Right hindlimb (tissue), 1 donor: ENCODE measurements at regions not wholly inside any gene's neighbourhood (a gene's known extent, or its start where the extent isn't known, plus 50 kb on each side); places are given as distances from the start of the nearest gene placed in this dataset.
"Not testable (repeated sequence)": the region's sequence is repeated elsewhere in the genome, so short reads cannot be mapped to it uniquely, and the experiment has no call there.

Experiments
- DNase-seq: peaks from one replicate; pipeline ENCODE4 v3.0.0-alpha.2; 2018

GRCh38 chr2:113386780-113387433 is 50.6 kb upstream of the ZNG1B start:
- DNase-seq = not testable (repeated sequence)

DNA sequence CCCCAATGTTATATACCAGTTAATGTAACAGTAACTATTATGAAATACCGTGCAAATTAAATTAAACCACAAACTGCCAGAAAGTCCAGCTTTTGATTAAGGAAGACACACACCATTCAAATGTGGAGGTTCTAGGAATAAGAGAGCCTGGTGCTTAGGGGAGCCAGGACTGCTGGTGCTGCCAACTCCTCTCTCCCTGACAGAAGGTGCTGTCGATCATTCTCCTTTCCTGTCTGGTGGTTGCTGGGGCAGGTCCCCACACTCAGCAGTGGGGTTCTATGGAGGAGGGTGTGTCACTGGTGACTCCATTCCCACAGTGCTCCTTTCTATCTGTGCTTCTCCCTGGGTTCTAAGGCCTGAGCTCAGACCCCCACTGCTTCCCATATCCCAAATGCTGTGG is 57.9 kb upstream of the ZNG1B start:
- not testable (repeated sequence) for DNase-seq

DNA sequence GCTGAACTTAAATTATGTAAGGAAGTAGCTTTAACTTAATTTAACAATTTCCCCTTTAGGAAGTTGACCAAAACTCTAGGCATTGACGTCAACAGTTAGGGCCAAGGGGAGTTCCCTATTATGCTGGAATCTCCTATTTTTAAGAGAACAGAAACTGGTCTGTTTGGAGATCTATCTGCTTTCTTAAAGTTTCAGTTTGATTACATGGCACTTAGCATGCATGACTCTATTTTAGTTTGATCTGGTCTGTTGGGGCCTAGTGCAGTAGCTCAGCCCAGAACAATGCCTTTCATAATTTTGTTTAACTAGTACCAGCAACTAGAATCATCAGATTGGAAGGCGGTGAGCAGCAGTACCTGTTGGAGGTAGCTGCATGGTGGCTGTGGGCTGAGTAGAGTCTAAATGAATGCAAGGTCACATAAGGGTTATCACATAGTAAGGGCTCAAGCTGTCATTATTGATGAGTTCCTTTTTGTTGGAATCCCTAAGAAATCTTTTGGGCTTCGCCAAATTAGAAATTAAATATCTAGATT is 60.5 kb upstream of the ZNG1B start:
- no peak for DNase-seq

- DNase-seq = no peak
These were observed 61.1 kb upstream of the ZNG1B start for GRCh38 chr2:113376253-113376912.

DNA sequence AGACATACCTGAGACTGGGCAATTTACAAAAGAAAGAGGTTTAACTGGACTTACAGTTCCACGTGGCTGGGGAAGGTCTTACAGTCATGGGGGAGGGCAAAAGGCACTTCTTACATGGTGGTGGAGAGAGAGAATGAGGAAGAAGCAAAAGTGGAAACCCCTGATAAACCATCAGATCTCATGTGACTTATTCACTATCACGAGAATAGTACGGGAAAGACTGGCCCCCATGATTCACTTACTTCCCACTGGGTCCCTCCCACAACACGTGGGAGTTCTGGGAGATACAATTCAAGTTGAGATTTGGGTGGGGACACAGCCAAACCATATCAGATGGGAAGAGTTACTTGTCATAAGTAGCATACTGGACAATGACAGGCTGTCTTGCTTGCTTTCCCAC is 62.6 kb upstream of the ZNG1B start:
- DNase-seq = not testable (repeated sequence)

DNA sequence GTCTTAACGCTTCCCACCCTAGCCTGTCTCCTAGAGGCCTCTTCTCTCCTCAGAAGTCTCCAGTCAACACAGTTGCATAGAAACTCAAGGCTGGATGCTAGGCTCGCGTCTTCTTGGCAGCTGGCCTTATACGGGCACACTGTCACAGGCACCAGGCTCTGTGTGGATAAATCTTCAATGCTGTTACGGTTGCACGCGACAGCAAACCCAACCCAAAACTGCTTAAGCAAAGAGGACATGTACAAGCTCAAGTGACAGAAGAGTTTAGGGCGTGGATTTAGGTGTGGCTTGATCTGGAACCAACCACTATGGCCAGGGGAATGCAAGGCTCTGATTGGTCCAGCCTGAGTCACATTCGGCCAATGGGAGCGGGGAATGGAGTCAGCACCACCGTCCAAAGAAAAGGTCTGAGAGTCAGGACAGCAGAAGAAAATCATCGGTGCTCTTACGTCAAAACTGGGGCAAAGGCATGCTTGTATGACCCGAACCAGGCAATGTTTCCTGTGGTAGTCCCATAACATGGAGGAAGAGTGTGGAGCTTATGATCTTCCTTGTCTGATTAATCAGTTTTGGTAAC is 65.1 kb upstream of the ZNG1B start:
- DNase-seq = not testable (repeated sequence)

DNA sequence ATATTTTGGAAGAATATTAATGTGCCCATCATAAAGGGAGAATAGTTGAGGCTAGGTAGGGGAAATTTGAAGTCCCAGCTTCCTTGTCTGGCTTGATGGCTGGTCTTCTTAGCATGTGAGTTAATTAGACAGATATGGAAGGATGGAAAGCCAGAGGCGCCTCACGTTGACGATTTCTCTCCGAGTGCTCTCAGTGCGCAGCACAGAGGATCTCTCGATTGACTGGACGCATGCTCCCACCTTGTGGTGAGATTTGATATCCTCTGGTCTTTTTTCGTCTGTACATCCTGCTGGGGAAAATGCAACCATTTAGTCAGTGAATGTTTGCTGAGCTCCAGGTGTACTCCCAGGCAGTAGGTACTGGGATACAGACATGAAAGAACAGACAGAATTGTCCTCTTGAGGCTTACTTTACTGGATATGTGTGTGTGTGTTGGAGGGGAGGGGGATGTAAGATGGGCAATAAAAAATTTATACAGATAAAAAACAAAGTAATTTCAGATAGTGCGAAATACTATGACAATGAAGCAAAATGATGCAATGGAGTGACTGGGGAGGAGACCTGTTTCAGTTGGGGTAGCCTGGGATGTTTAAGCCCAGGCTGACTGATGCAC is 66.9 kb upstream of the ZNG1B start:
- peak; percentile 76 for DNase-seq

GRCh38 chr2:113370030-113370429 is 67.5 kb upstream of the ZNG1B start:
- DNase-seq = no peak

- DNase-seq = not testable (repeated sequence)
These were observed 68.9 kb upstream of the ZNG1B start for GRCh38 chr2:113368581-113368980.

DNA sequence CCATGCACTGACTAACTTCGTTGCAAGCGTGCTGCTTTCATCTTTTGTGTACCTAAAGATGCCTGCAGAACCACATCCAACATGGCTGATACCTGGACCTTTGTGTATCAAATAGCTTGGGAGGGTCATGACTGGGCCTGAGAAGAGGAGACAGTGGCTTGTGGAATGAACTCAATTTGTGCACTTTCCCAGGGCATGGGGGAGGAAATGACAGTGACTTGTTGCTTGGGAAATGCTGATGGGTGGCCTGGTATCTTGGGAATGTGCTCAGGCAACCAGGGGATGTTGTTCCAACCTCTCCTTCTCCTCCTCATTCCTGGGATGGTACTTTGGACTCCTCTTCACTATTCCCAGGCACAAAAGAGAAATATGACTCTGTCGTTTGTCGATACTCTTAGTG is 70.7 kb upstream of the ZNG1B start:
- not testable (repeated sequence) for DNase-seq

DNA sequence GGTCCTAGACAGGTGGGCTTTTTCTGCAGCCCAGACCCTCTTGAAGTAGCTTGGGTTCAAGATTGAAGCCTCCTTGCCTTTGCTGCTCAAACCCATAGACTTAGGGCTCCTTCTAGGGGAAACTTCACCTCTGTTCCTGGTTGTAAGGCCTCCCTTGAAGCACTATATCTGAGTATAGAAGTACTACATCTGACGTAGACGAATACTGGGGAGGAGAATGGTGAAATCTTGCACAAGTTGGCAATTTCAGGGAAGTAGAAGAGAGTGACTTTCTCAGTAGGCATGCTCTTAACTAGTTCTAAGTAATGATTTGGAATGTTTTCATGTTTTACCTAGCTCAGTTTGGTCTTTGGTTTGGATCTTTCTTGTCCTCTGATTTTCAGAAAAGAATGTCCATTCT is 71.7 kb upstream of the ZNG1B start:
- not testable (repeated sequence) for DNase-seq

DNA sequence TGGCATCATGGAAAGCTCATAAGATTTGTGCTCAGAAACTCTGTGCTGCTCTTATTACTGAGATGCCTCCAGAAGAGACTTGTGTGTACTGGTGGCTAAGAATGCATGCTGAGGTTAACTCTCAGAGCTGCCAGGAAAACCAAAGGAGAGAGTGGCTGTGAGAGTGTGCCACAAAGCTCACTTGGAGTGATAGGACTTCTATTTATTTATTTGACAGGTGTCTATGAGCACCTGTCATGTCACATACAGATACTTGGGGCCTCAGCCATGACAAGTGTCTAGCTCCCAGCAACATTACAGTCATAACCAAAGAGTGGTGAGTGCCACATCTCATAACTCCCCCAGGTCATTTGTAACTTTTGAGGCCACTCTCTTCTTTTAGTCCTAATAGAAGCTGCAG is 72.2 kb upstream of the ZNG1B start:
- DNase-seq = not testable (repeated sequence)

DNA sequence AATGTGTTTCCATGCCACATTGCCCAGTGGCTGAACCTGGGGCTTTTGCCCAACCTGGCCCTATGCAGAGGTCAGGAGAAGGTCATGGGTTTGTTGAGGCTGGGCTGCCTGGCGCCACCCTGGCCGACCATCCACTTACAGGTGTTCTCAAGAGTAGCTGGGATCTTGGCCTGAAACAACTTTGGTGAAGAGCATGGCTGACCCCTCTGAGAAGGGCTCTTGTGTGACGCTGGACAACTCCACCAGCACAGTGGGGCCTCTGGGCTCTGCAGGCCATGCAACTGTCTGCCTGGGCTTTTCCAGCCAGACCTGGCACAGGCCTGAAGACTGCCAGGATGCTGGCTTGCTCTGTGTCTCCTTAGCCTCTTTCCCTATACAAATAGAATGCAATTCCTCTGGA is 76.4 kb upstream of the ZNG1B start:
- no peak for DNase-seq

DNA sequence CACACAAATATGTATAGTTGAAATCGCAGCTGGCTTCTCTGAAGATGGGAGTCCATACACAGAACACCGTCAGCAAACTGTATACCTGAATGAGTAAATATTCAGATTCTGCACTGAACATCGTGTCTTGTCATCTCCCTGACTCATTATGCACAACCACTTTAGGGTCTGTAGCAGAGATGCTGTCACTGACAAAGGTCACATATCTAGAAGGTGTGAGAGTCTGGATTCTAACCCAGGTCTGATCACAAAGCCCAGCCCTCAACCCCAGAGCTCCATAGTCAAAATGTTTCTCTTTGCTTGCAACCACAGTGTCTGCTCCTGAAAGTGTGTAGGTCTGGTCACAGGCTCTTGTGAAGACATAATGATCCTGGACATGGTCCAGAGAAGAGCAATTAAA is 78.3 kb upstream of the PAX8 start:
- no peak for DNase-seq

GRCh38 chr2:113356284-113356683 is 77.6 kb upstream of the PAX8 start:
- not testable (repeated sequence) for DNase-seq

GRCh38 chr2:113355339-113356015 is 76.8 kb upstream of the PAX8 start:
- DNase-seq = not testable (repeated sequence)

- no peak for DNase-seq
These were observed 72.9 kb upstream of the PAX8 start for GRCh38 chr2:113351375-113352355.

DNA sequence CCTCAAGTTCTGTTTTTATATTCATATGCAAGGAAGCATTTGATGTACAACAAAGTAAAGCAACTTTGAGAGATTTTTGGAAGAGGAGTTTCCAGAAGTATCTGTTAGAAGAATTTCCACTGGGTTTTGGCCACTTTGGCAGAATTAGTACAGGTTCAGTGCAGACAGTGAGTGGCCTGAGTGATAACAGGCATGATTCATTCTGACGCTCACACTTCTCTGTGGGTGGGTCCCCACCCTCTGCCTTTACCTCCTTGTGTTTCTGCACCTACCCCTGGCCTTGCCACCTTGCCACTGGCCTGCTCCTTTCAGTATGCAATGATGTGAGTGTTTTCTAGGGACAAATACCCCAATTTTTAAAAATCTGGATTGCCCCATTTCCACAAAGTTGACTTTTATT is 65.1 kb upstream of the PAX8 start:
- not testable (repeated sequence) for DNase-seq

GRCh38 chr2:113342650-113343049 is 63.9 kb upstream of the PAX8 start:
- DNase-seq = no peak

- not testable (repeated sequence) for DNase-seq
These were observed 63.1 kb upstream of the PAX8 start for GRCh38 chr2:113341870-113342253.

- no peak for DNase-seq
These were observed 62.6 kb upstream of the PAX8 start for GRCh38 chr2:113341191-113341869.
